ENCODE measurements at regions not wholly inside any gene's neighbourhood (a gene's known extent, or its start where the extent isn't known, plus 50 kb on each side); places are given as distances from the start of the nearest gene placed in this dataset.

- H4K20me1 ChIP-seq (replicated peaks in 1 of 2; ENCODE audit: control insufficient read depth in 1 of 2, insufficient read depth in 2 of 2, low read length in 2 of 2): no peaks in the 10 kb centered on the region
- no peak overlapping the region for H3K4ac ChIP-seq (replicated peaks; ENCODE audit: insufficient read length, low read depth, low read length)
- no peaks in the 10 kb centered on the region for H3K9me3 ChIP-seq (ENCODE audit: insufficient read depth in 2 of 2, low read depth in 1 of 2, low read length in 1 of 2)
- no peak overlapping the region for H2BK5ac ChIP-seq (ENCODE audit: low read depth, low read length)
- H2BK120ac ChIP-seq (replicated peaks; ENCODE audit: low read depth, low read length): no peak overlapping the region
- no peak overlapping the region for H2AK5ac ChIP-seq (ENCODE audit: low read depth, low read length)
- H3K27ac ChIP-seq (ENCODE audit: low read depth, low read length): no peak overlapping the region
- no peak overlapping the region for H4K91ac ChIP-seq (replicated peaks; ENCODE audit: insufficient read length, low read length)
- DNase-seq (ENCODE audit: low read depth in 1 of 2, low spot score in 2 of 2) (no peak), FAIRE-seq (no peak)
- no peak overlapping the region for H3K4me2 ChIP-seq (ENCODE audit: insufficient read depth in 1 of 2, low read depth in 2 of 2, low read length in 2 of 2)
- H3K79me1 ChIP-seq (ENCODE audit: low read depth, low read length): no peaks in the 10 kb centered on the region
- no peaks in the 10 kb centered on the region for H3K27me3 ChIP-seq (replicated peaks in 1 of 4; ENCODE audit: control insufficient read depth in 3 of 4, extremely low read depth in 1 of 4, insufficient read depth in 3 of 4, low read length in 3 of 4)
- H3K79me2 ChIP-seq (ENCODE audit: control insufficient read depth in 1 of 2, insufficient read depth in 2 of 2, low read length in 2 of 2): no peaks in the 10 kb centered on the region
- ChIA-PET CTCF (ENCODE audit: partially characterized antibody) (interaction anchor here (0.9 to 1.3 kb wide), 3 partner anchors 9 to 20 kb away, joined by 3 to 4 read pairs (median 3); no protein-coding TSS in a partner anchor), POLR2A (ENCODE audit: partially characterized antibody) (no interaction called here)
- no peak overlapping the region for H3K14ac ChIP-seq (ENCODE audit: insufficient read length)
- H4K5ac ChIP-seq (ENCODE audit: insufficient read length, low read depth, low read length): no peak overlapping the region
- H2BK12ac ChIP-seq (ENCODE audit: low read depth, low read length): no peak overlapping the region
- H4K8ac ChIP-seq (ENCODE audit: extremely low read depth, insufficient read depth, low read length): no peak overlapping the region
- H3K23me2 ChIP-seq (ENCODE audit: low read depth, low read length): no peaks in the 10 kb centered on the region
- H3K18ac ChIP-seq (ENCODE audit: extremely low read depth, low read length): no peak overlapping the region
- H3K36me3 ChIP-seq (ENCODE audit: control insufficient read depth in 2 of 4, insufficient read depth in 4 of 4, low read length in 3 of 4): no peaks in the 10 kb centered on the region
- H3K4me3 ChIP-seq (ENCODE audit: extremely low read depth in 1 of 4, insufficient read depth in 2 of 4, low read depth in 3 of 4, low read length in 4 of 4): no peak overlapping the region
- no peak overlapping the region for H2BK20ac ChIP-seq (ENCODE audit: low read length)
- no peak overlapping the region for H3K56ac ChIP-seq (replicated peaks; ENCODE audit: insufficient read length, low read depth, low read length)
- H3K23ac ChIP-seq (ENCODE audit: insufficient read length): no peak overlapping the region
- WGBS, 2 experiments (ENCODE audit: extremely low coverage in 1 of 2, insufficient coverage in 1 of 2, insufficient read length in 1 of 2, insufficient replicate concordance in 2 of 2, low coverage in 1 of 2, low lambda C conversion rate in 2 of 2, missing lambda C conversion rate in 1 of 2): 0% methylated on average over 1 of the region's 1 CpG; no CpG with 5 or more reads in 1 of the 2 experiments
- no peaks in the 10 kb centered on the region for H3K4me1 ChIP-seq (replicated peaks in 1 of 4; ENCODE audit: control insufficient read depth in 3 of 4, insufficient read depth in 4 of 4, low read length in 3 of 4)
- no peak overlapping the region for H2BK15ac ChIP-seq (ENCODE audit: low read length)
- no peak overlapping the region for H2AFZ ChIP-seq (ENCODE audit: low read length)
- no peak overlapping the region for H3K9ac ChIP-seq (replicated peaks in 1 of 4; ENCODE audit: extremely low read depth in 1 of 4, low read depth in 3 of 4, low read length in 3 of 4)
- TF ChIP-seq, protein P1, sequence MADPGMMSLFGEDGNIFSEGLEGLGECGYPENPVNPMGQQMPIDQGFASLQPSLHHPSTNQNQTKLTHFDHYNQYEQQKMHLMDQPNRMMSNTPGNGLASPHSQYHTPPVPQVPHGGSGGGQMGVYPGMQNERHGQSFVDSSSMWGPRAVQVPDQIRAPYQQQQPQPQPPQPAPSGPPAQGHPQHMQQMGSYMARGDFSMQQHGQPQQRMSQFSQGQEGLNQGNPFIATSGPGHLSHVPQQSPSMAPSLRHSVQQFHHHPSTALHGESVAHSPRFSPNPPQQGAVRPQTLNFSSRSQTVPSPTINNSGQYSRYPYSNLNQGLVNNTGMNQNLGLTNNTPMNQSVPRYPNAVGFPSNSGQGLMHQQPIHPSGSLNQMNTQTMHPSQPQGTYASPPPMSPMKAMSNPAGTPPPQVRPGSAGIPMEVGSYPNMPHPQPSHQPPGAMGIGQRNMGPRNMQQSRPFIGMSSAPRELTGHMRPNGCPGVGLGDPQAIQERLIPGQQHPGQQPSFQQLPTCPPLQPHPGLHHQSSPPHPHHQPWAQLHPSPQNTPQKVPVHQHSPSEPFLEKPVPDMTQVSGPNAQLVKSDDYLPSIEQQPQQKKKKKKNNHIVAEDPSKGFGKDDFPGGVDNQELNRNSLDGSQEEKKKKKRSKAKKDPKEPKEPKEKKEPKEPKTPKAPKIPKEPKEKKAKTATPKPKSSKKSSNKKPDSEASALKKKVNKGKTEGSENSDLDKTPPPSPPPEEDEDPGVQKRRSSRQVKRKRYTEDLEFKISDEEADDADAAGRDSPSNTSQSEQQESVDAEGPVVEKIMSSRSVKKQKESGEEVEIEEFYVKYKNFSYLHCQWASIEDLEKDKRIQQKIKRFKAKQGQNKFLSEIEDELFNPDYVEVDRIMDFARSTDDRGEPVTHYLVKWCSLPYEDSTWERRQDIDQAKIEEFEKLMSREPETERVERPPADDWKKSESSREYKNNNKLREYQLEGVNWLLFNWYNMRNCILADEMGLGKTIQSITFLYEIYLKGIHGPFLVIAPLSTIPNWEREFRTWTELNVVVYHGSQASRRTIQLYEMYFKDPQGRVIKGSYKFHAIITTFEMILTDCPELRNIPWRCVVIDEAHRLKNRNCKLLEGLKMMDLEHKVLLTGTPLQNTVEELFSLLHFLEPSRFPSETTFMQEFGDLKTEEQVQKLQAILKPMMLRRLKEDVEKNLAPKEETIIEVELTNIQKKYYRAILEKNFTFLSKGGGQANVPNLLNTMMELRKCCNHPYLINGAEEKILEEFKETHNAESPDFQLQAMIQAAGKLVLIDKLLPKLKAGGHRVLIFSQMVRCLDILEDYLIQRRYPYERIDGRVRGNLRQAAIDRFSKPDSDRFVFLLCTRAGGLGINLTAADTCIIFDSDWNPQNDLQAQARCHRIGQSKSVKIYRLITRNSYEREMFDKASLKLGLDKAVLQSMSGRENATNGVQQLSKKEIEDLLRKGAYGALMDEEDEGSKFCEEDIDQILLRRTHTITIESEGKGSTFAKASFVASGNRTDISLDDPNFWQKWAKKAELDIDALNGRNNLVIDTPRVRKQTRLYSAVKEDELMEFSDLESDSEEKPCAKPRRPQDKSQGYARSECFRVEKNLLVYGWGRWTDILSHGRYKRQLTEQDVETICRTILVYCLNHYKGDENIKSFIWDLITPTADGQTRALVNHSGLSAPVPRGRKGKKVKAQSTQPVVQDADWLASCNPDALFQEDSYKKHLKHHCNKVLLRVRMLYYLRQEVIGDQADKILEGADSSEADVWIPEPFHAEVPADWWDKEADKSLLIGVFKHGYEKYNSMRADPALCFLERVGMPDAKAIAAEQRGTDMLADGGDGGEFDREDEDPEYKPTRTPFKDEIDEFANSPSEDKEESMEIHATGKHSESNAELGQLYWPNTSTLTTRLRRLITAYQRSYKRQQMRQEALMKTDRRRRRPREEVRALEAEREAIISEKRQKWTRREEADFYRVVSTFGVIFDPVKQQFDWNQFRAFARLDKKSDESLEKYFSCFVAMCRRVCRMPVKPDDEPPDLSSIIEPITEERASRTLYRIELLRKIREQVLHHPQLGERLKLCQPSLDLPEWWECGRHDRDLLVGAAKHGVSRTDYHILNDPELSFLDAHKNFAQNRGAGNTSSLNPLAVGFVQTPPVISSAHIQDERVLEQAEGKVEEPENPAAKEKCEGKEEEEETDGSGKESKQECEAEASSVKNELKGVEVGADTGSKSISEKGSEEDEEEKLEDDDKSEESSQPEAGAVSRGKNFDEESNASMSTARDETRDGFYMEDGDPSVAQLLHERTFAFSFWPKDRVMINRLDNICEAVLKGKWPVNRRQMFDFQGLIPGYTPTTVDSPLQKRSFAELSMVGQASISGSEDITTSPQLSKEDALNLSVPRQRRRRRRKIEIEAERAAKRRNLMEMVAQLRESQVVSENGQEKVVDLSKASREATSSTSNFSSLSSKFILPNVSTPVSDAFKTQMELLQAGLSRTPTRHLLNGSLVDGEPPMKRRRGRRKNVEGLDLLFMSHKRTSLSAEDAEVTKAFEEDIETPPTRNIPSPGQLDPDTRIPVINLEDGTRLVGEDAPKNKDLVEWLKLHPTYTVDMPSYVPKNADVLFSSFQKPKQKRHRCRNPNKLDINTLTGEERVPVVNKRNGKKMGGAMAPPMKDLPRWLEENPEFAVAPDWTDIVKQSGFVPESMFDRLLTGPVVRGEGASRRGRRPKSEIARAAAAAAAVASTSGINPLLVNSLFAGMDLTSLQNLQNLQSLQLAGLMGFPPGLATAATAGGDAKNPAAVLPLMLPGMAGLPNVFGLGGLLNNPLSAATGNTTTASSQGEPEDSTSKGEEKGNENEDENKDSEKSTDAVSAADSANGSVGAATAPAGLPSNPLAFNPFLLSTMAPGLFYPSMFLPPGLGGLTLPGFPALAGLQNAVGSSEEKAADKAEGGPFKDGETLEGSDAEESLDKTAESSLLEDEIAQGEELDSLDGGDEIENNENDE (IDR thresholded peaks at IDR 0.05; ENCODE audit: insufficient replicate concordance, low read length): no peak
These were observed 74.4 kb upstream of the LYPLAL1 start for GRCh38 chr1:219099307-219099706.
